HG02938 (cell line): ENCODE measurements at regions not wholly inside any gene's neighbourhood (a gene's known extent, or its start where the extent isn't known, plus 50 kb on each side); places are given as distances from the start of the nearest gene placed in this dataset.
"Not testable (repeated sequence)": the region's sequence is repeated elsewhere in the genome, so short reads cannot be mapped to it uniquely, and the experiment has no call there.

ENCODE experiments used
- ATAC-seq: cut with Tn5 transposase; IDR thresholded peaks from one replicate; pipeline ENCODE4 v1.9.1; 2021; ENCODE audit warnings: mild to moderate bottlenecking, moderate library complexity; ENCODE audit not compliant: unreplicated experiment

DNA sequence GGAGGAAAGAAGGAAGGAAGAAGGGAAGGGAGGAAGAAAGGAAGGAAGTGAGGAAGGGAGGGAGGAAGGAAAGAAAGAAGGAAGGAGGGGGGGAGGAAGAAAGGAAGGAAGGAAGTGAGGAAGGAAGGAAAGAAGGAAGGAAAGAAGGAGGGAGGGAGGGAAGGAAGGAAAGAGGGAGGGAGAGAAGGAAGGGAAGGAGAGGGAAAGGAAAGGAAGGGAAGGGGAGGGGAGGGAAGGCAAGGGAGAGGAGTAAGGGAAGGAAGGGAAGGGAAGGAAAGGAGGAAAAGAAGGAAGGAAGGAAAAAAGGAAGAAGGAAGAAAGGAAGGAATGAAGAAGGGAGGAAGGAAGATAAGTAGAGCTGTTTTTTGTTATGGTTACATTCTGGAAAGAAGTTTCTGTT is 141.2 kb downstream of the LRRC3B start:
- ATAC-seq, result no peak

GRCh38 chr3:26766031-26766430 is 143.5 kb downstream of the LRRC3B start:
- ATAC-seq, result no peak

GRCh38 chr3:26768068-26768651 is 145.6 kb downstream of the LRRC3B start:
- no peak for ATAC-seq

- ATAC-seq, result no peak
Observed at GRCh38 chr3:26799679-26800317, 177.2 kb downstream of the LRRC3B start.

GRCh38 chr3:26807272-26807671 is 184.7 kb downstream of the LRRC3B start:
- ATAC-seq, result no peak

- ATAC-seq, result no peak
Observed at GRCh38 chr3:26825454-26825853, 202.9 kb downstream of the LRRC3B start.

GRCh38 chr3:26827169-26827568 is 204.6 kb downstream of the LRRC3B start:
- ATAC-seq, result no peak

- ATAC-seq, result no peak
Observed at GRCh38 chr3:26838026-26838425, 215.5 kb downstream of the LRRC3B start.

DNA sequence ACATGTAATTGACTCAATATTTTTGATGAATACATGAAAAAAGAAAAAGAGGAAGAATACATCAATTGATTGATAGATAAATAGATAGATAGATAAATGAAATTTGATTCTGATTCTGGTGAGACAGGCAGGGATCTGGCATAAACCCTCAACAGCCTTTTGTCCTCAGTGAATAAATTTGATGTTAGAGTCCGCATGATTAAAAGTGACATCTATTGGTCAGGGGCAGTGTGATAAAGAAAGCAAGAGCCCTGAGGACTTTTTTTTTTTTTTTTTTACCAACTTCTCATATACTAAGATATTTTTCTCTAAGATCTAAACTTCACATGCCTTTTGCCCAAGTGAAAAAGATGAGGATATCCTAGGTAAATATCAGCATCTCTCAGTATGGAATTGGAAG is 216.4 kb downstream of the LRRC3B start:
- no peak for ATAC-seq

DNA sequence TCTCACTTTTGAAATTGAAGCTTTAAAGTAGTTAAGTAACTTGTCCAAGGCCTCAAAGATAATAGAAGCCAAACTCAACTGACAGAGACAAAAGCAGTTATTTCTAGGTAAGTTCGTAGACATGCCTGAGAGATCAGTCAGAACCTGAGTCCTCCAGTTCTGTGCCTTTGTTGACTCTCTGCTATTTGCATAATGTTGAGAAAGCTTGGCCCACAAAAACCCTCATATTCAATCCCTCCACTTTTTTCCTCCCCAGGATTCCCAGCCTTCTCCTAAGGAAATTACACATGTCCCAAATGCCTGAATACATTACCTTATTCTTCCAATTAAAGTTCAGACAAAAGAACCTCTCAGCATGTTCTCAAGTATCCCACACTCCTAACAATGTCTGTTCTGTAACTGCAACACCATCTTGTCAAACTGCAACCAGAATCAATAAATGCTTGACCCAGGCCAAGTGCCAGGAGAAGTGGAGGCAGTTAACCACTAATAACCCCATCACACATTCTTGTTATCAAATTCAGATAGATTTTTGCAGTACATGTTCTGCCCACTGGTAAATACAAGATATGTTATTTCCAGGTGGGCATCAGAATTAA is 217.8 kb downstream of the LRRC3B start:
- ATAC-seq, result no peak

DNA sequence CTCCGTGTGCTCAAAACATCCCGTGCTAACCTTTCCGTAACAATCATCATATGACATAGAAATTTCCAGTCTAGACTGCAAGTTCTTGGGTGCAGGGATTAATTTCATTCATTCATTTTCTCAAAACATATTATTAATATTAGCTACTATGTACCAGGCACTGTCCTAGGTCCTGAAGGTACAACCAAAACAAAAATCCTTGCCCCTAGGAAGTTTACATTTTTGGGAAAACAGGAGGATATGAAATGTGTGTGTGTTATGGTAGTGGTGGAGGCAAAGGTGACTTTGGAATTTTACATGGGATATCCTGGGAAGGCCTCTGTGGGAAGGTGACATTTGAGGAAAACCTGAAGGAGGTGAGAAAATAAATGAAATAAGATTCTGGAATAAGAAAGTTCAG is 222.6 kb downstream of the LRRC3B start:
- ATAC-seq, result no peak

GRCh38 chr3:26847680-26848079 is 225.1 kb downstream of the LRRC3B start:
- no peak for ATAC-seq

- ATAC-seq, result no peak
Observed at GRCh38 chr3:26894443-26894842, 271.9 kb downstream of the LRRC3B start.

GRCh38 chr3:26915208-26915607 is 292.6 kb downstream of the LRRC3B start:
- ATAC-seq, result no peak

GRCh38 chr3:26920646-26921478 is 298.3 kb downstream of the LRRC3B start:
- ATAC-seq, result no peak

DNA sequence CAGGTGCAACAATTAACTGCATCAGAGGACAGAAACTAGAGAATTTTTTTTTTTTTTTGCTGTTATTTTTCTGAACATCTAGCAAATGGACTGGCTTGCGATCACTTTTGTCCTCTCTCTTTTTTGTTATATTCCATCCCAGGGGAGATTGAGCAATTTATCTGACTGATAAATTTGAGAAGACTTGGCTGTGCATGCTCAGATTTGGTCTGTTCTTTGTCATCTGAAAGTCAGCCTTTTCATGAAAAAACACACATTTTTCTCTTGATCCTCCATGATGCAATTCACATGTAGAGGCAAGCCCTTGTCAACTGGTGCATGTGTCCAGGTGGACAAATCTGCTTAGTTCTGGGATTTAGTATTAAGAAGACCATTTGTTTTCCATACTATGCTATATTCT is 309.3 kb downstream of the LRRC3B start:
- ATAC-seq, result no peak

DNA sequence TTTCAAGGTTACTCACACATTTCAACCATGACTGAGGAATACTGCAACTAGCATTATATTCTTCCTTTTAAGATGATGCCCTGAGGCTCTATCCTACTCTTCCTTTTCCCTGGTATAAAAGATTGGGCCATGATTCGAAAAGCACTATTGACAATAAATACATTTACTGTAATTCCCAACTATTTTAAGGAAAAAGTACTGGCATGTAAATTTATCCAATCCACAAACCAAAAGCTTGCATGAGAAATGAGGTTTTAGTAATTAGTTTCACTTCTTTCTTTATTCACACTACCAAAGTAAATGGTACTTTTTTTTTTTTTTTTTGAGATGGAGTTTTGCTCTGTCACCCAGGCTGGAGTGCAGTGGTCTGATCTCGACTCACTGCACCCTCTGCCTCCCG is 310.2 kb downstream of the LRRC3B start:
- ATAC-seq, result no peak

DNA sequence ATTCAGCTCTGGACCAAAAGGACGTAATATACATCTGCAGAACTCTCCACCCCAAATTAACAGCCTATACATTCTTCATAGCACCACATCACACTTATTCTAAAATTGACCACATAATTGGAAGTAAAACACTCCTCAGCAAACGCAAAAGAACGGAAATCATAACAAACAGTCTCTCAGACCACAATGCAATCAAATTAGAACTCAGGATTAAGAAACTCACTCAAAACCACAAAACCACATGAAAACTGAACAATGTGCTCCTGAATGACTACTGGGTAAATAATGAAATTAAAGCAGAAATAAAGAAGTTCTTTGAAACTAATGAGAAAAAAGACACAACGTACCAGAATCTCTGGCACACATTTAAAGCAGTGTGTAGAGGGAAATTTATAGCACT is 322.9 kb downstream of the LRRC3B start:
- not testable (repeated sequence) for ATAC-seq

DNA sequence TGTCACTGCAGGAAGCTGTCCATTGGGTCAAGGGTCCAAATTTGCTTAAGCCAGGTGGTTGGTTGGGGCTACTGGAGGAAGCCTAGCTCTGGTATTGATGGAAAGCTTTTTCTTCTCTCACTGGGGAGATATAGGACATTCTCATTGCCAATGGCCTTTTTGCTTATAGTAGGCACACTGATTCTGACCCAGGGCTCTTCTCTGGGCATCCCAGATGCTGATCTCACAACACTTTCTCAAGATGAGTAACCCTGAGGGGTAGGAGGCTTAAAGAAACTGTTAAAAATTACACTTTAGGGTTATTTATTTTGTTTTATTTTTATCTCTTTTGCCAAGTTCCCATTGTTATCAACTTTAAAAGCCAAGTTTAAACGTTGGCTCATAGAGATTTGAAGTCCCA is 337.8 kb downstream of the LRRC3B start:
- no peak for ATAC-seq

- ATAC-seq, result peak; percentile 86
Observed at GRCh38 chr3:26962492-26963360, 340.2 kb downstream of the LRRC3B start.

- ATAC-seq, result no peak
Observed at GRCh38 chr3:26963361-26963743, 340.8 kb downstream of the LRRC3B start.
